Activated T-cell treated with anti-CD3 and anti-CD28 coated beads, Interleukin-2, amount 50 U/mL, for 24 hours (primary cell): ENCODE measurements at regions not wholly inside any gene's neighbourhood (a gene's known extent, or its start where the extent isn't known, plus 50 kb on each side); places are given as distances from the start of the nearest gene placed in this dataset.

ENCODE experiments used
- DNase-seq: peaks from one replicate; pipeline ENCODE4 v3.0.0-alpha.2; 2020
- H3K27ac Mint-ChIP-seq: 2 replicates; pipeline ENCODE4 v1.8.0; 2020; ENCODE audit warnings: mild to moderate bottlenecking, mixed read lengths
- H3K27me3 Mint-ChIP-seq: 2 replicates; pipeline ENCODE4 v1.8.0; 2020; ENCODE audit warnings: mixed read lengths
- H3K36me3 Mint-ChIP-seq: 2 replicates; pipeline ENCODE4 v1.8.0; 2020; ENCODE audit warnings: low read depth, mixed read lengths
- H3K4me1 Mint-ChIP-seq: 2 replicates; pipeline ENCODE4 v1.8.0; 2020; ENCODE audit warnings: low read depth, mixed read lengths
- H3K4me3 Mint-ChIP-seq: 2 replicates; pipeline ENCODE4 v1.8.0; 2020; ENCODE audit warnings: mild to moderate bottlenecking, moderate library complexity, mixed read lengths
- H3K9me3 Mint-ChIP-seq: 2 replicates; pipeline ENCODE4 v1.8.0; 2020; ENCODE audit warnings: mixed read lengths

GRCh38 chr13:34546344-34547250, 395.5 kb upstream of the NBEA start:
- Mint-ChIP-seq H3K27ac (no peak overlapping the region), H3K9me3 (no peaks in the 10 kb centered on the region)

GRCh38 chr13:34547929-34548328, 394.1 kb upstream of the NBEA start:
- Mint-ChIP-seq H3K27me3 (no peaks in the 10 kb centered on the region), H3K4me3 (no peak overlapping the region), H3K4me1 (no peaks in the 10 kb centered on the region), H3K27ac (no peak overlapping the region), H3K9me3 (no peaks in the 10 kb centered on the region), H3K36me3 (no peaks in the 10 kb centered on the region)
- no peak for DNase-seq

More at GRCh38 chr13:34546344-34547250, 395.5 kb upstream of the NBEA start:
- H3K27me3 Mint-ChIP-seq, result no peaks in the 10 kb centered on the region
- no peak overlapping the region for H3K4me3 Mint-ChIP-seq
- no peaks in the 10 kb centered on the region for H3K4me1 Mint-ChIP-seq
- H3K36me3 Mint-ChIP-seq, result no peaks in the 10 kb centered on the region
- no peak for DNase-seq

- H3K36me3 Mint-ChIP-seq, result no peaks in the 10 kb centered on the region
- no peak for DNase-seq
- no peaks in the 10 kb centered on the region for H3K27me3 Mint-ChIP-seq
- no peaks in the 10 kb centered on the region for H3K9me3 Mint-ChIP-seq
- H3K4me1 Mint-ChIP-seq, result no peaks in the 10 kb centered on the region
- no peak overlapping the region for H3K4me3 Mint-ChIP-seq
- H3K27ac Mint-ChIP-seq, result no peak overlapping the region
Measured at GRCh38 chr13:34553376-34553775, 388.7 kb upstream of the NBEA start.

GRCh38 chr13:34555988-34556387, 386.1 kb upstream of the NBEA start:
- Mint-ChIP-seq H3K4me3 (no peak overlapping the region), H3K9me3 (no peaks in the 10 kb centered on the region), H3K4me1 (no peaks in the 10 kb centered on the region), H3K27ac (no peak overlapping the region), H3K36me3 (no peaks in the 10 kb centered on the region), H3K27me3 (no peaks in the 10 kb centered on the region)
- no peak for DNase-seq

- peaks cover 6% of the 10 kb centered on the region for H3K9me3 Mint-ChIP-seq
- no peak for DNase-seq
- H3K27ac Mint-ChIP-seq, result no peak overlapping the region
- no peaks in the 10 kb centered on the region for H3K4me1 Mint-ChIP-seq
- H3K36me3 Mint-ChIP-seq, result no peaks in the 10 kb centered on the region
- H3K4me3 Mint-ChIP-seq, result no peak overlapping the region
- no peaks in the 10 kb centered on the region for H3K27me3 Mint-ChIP-seq
Measured at GRCh38 chr13:34561033-34561432, 381.0 kb upstream of the NBEA start.

- no peak for DNase-seq
- Mint-ChIP-seq H3K4me1 (no peaks in the 10 kb centered on the region), H3K9me3 (peaks cover 3% of the 10 kb centered on the region), H3K4me3 (no peak overlapping the region), H3K27me3 (no peaks in the 10 kb centered on the region), H3K36me3 (no peaks in the 10 kb centered on the region), H3K27ac (no peak overlapping the region)
Measured at GRCh38 chr13:34567597-34567996, 374.5 kb upstream of the NBEA start.

- Mint-ChIP-seq H3K9me3 (peaks cover 2% of the 10 kb centered on the region), H3K36me3 (no peaks in the 10 kb centered on the region), H3K27me3 (no peaks in the 10 kb centered on the region), H3K27ac (no peak overlapping the region), H3K4me3 (no peak overlapping the region), H3K4me1 (no peaks in the 10 kb centered on the region)
- DNase-seq, result no peak
Measured at GRCh38 chr13:34570698-34571353, 371.2 kb upstream of the NBEA start.

GRCh38 chr13:34571716-34572115, 370.4 kb upstream of the NBEA start:
- Mint-ChIP-seq H3K4me1 (no peaks in the 10 kb centered on the region), H3K4me3 (no peak overlapping the region), H3K9me3 (peaks cover 2% of the 10 kb centered on the region), H3K27ac (no peak overlapping the region), H3K36me3 (no peaks in the 10 kb centered on the region), H3K27me3 (no peaks in the 10 kb centered on the region)
- DNase-seq, result no peak

- no peak overlapping the region for H3K4me3 Mint-ChIP-seq
- H3K36me3 Mint-ChIP-seq, result no peaks in the 10 kb centered on the region
- no peak for DNase-seq
- no peaks in the 10 kb centered on the region for H3K9me3 Mint-ChIP-seq
- H3K27ac Mint-ChIP-seq, result no peak overlapping the region
- no peaks in the 10 kb centered on the region for H3K4me1 Mint-ChIP-seq
- H3K27me3 Mint-ChIP-seq, result no peaks in the 10 kb centered on the region
Measured at GRCh38 chr13:34577051-34577450, 365.0 kb upstream of the NBEA start.

GRCh38 chr13:34578471-34578870, 363.6 kb upstream of the NBEA start:
- H3K27me3 Mint-ChIP-seq, result no peaks in the 10 kb centered on the region
- no peaks in the 10 kb centered on the region for H3K9me3 Mint-ChIP-seq
- no peak for DNase-seq
- no peaks in the 10 kb centered on the region for H3K36me3 Mint-ChIP-seq
- no peak overlapping the region for H3K4me3 Mint-ChIP-seq
- no peak overlapping the region for H3K27ac Mint-ChIP-seq
- H3K4me1 Mint-ChIP-seq, result no peaks in the 10 kb centered on the region

- H3K4me3 Mint-ChIP-seq, result no peak overlapping the region
- no peak for DNase-seq
- H3K27me3 Mint-ChIP-seq, result no peaks in the 10 kb centered on the region
- H3K36me3 Mint-ChIP-seq, result no peaks in the 10 kb centered on the region
- no peaks in the 10 kb centered on the region for H3K9me3 Mint-ChIP-seq
- no peak overlapping the region for H3K27ac Mint-ChIP-seq
- H3K4me1 Mint-ChIP-seq, result no peaks in the 10 kb centered on the region
Measured at GRCh38 chr13:34578917-34579316, 363.2 kb upstream of the NBEA start.

- H3K4me3 Mint-ChIP-seq, result no peak overlapping the region
- no peak overlapping the region for H3K27ac Mint-ChIP-seq
- H3K4me1 Mint-ChIP-seq, result no peaks in the 10 kb centered on the region
- no peaks in the 10 kb centered on the region for H3K27me3 Mint-ChIP-seq
- H3K36me3 Mint-ChIP-seq, result no peaks in the 10 kb centered on the region
- peaks cover 7% of the 10 kb centered on the region for H3K9me3 Mint-ChIP-seq
- DNase-seq, result no peak
Measured at GRCh38 chr13:34583181-34583580, 358.9 kb upstream of the NBEA start.

GRCh38 chr13:34587576-34587975, 354.5 kb upstream of the NBEA start:
- Mint-ChIP-seq H3K9me3 (peaks cover 7% of the 10 kb centered on the region), H3K4me1 (no peaks in the 10 kb centered on the region), H3K27me3 (no peaks in the 10 kb centered on the region), H3K36me3 (no peaks in the 10 kb centered on the region), H3K27ac (no peak overlapping the region), H3K4me3 (no peak overlapping the region)
- no peak for DNase-seq

GRCh38 chr13:34588362-34588761, 353.7 kb upstream of the NBEA start:
- Mint-ChIP-seq H3K9me3 (peaks cover 7% of the 10 kb centered on the region), H3K4me1 (no peaks in the 10 kb centered on the region), H3K27ac (no peak overlapping the region), H3K36me3 (no peaks in the 10 kb centered on the region), H3K27me3 (no peaks in the 10 kb centered on the region), H3K4me3 (no peak overlapping the region)
- no peak for DNase-seq

GRCh38 chr13:34589581-34589980, 352.5 kb upstream of the NBEA start:
- H3K27me3 Mint-ChIP-seq, result no peaks in the 10 kb centered on the region
- peaks cover 7% of the 10 kb centered on the region for H3K9me3 Mint-ChIP-seq
- H3K36me3 Mint-ChIP-seq, result no peaks in the 10 kb centered on the region
- no peak overlapping the region for H3K4me3 Mint-ChIP-seq
- H3K27ac Mint-ChIP-seq, result no peak overlapping the region
- H3K4me1 Mint-ChIP-seq, result no peaks in the 10 kb centered on the region
- no peak for DNase-seq
